ENCODE measurements at regions not wholly inside any gene's neighbourhood (a gene's known extent, or its start where the extent isn't known, plus 50 kb on each side); places are given as distances from the start of the nearest gene placed in this dataset.

GRCh38 chr7:80999100-80999499 is 80.2 kb upstream of the SEMA3C start:
- Histone ChIP-seq H3K4me1 (ENCODE audit: insufficient read depth, low read length) (no peaks in the 10 kb centered on the region), H3K4me2 (ENCODE audit: low read depth, low read length) (no peak overlapping the region), H3K79me2 (ENCODE audit: insufficient read depth, low read length) (no peaks in the 10 kb centered on the region), H3K27me3 (ENCODE audit: control insufficient read depth in 1 of 2, insufficient read depth in 2 of 2, low read length in 2 of 2) (no peaks in the 10 kb centered on the region), H3K27ac (ENCODE audit: extremely low read length, insufficient read depth, low read length) (no peak overlapping the region), H2AFZ (ENCODE audit: low read length) (no peak overlapping the region), H3K9me3 (ENCODE audit: low read length) (no peaks in the 10 kb centered on the region), H3K36me3 (replicated peaks in 1 of 2; ENCODE audit: control insufficient read depth in 1 of 2, insufficient read depth in 2 of 2, low read length in 2 of 2) (no peaks in the 10 kb centered on the region), H3K9ac (ENCODE audit: insufficient read depth, low read depth, low read length) (no peak overlapping the region), H3K4me3 (replicated peaks in 1 of 3; ENCODE audit: insufficient read depth in 1 of 3, low read depth in 2 of 3, low read length in 3 of 3) (no peak overlapping the region), H4K20me1 (ENCODE audit: insufficient read depth, low read length) (no peaks in the 10 kb centered on the region)
- DNase-seq (ENCODE audit: low spot score) (no peak), ATAC-seq (no peak), FAIRE-seq (no peak)
- TF ChIP-seq ZNF335 (CRISPR knock-in tag; IDR thresholded peaks at IDR 0.05) (no peak), FOXA1 (IDR thresholded peaks at IDR 0.05) (no peak), FOXA1 (CRISPR knock-in tag; IDR thresholded peaks at IDR 0.05) (no peak), ZMAT5 (CRISPR knock-in tag; IDR thresholded peaks at IDR 0.05; ENCODE audit: borderline replicate concordance, low read depth) (no peak), ZNF251 (CRISPR knock-in tag; IDR thresholded peaks at IDR 0.05) (no peak), EEA1 (CRISPR knock-in tag; IDR thresholded peaks at IDR 0.05; ENCODE audit: borderline replicate concordance) (no peak), HIVEP1 (CRISPR knock-in tag; IDR thresholded peaks at IDR 0.05) (no peak), XRCC5 (optimal IDR thresholded peaks at IDR 0.05; ENCODE audit: low read length) (no peak)
- POLR2A ChIA-PET, result no interaction called here
- no TSS peak for BruUV-seq (replicated peaks)
- WGBS (ENCODE audit: low lambda C conversion rate), result 10% methylated on average over 2 of the region's 3 CpGs
- CTCF ChIA-PET (ENCODE audit: low intra/inter-chr PET ratio, low total read pairs), result no interaction called here
- in situ Hi-C loops (cut with HindIII; ENCODE audit: extremely low pct_ligation_motif_present, low pct_unique_long_range_greater_than_20kb) (no loop called here), intact Hi-C loops (cut with micrococcal nuclease; ENCODE audit: unreplicated experiment) (no loop called here)

GRCh38 chr7:80997841-80998240 is 79.0 kb upstream of the SEMA3C start:
- H3K9ac ChIP-seq (ENCODE audit: insufficient read depth, low read depth, low read length), result no peak overlapping the region
- H3K79me2 ChIP-seq (ENCODE audit: insufficient read depth, low read length), result no peaks in the 10 kb centered on the region
- H4K20me1 ChIP-seq (ENCODE audit: insufficient read depth, low read length), result no peaks in the 10 kb centered on the region
- H3K4me3 ChIP-seq (replicated peaks in 1 of 3; ENCODE audit: insufficient read depth in 1 of 3, low read depth in 2 of 3, low read length in 3 of 3), result no peak overlapping the region
- in situ Hi-C loops (cut with HindIII; ENCODE audit: extremely low pct_ligation_motif_present, low pct_unique_long_range_greater_than_20kb), result no loop called here
- no peaks in the 10 kb centered on the region for H3K4me1 ChIP-seq (ENCODE audit: insufficient read depth, low read length)
- no peak overlapping the region for H2AFZ ChIP-seq (ENCODE audit: low read length)
- ATAC-seq, result no peak
- WGBS (ENCODE audit: low lambda C conversion rate), result 45% methylated on average over 7 of the region's 7 CpGs
- no peak for FAIRE-seq
- ChIA-PET POLR2A (no interaction called here), CTCF (ENCODE audit: low intra/inter-chr PET ratio, low total read pairs) (no interaction called here)
- no peak overlapping the region for H3K27ac ChIP-seq (ENCODE audit: extremely low read length, insufficient read depth, low read length)
- no TSS peak for BruUV-seq (replicated peaks)
- TF ChIP-seq CCAR2 (optimal IDR thresholded peaks at IDR 0.05; ENCODE audit: low read depth, low read length) (no peak), ARID2 (CRISPR knock-in tag; IDR thresholded peaks at IDR 0.05; ENCODE audit: borderline replicate concordance) (no peak), MED1 (CRISPR knock-in tag; IDR thresholded peaks at IDR 0.05) (no peak), ZNF430 (CRISPR knock-in tag; IDR thresholded peaks at IDR 0.05) (no peak), ATF6 (CRISPR knock-in tag; conservative IDR thresholded peaks at IDR 0.05) (no peak), RBM39 (IDR thresholded peaks at IDR 0.05; ENCODE audit: low read depth, low read length, poor library complexity, severe bottlenecking) (no peak), SOX6 (IDR thresholded peaks at IDR 0.05) (no peak), SOX6 (CRISPR knock-in tag; IDR thresholded peaks at IDR 0.05) (no peak), HHEX (CRISPR knock-in tag; IDR thresholded peaks at IDR 0.05) (no peak), ZKSCAN8 (CRISPR knock-in tag; IDR thresholded peaks at IDR 0.05; ENCODE audit: borderline replicate concordance) (no peak), ZMAT3 (CRISPR knock-in tag; conservative IDR thresholded peaks at IDR 0.05) (no peak), HNRNPH1 (optimal IDR thresholded peaks at IDR 0.05; ENCODE audit: low read depth, low read length) (no peak), ZNF816 (CRISPR knock-in tag; IDR thresholded peaks at IDR 0.05; ENCODE audit: borderline replicate concordance) (no peak)
- intact Hi-C loops (cut with micrococcal nuclease; ENCODE audit: unreplicated experiment), result no loop called here
- no peaks in the 10 kb centered on the region for H3K27me3 ChIP-seq (ENCODE audit: control insufficient read depth in 1 of 2, insufficient read depth in 2 of 2, low read length in 2 of 2)
- H3K9me3 ChIP-seq (ENCODE audit: low read length), result no peaks in the 10 kb centered on the region
- no peak for DNase-seq (ENCODE audit: low spot score)
- no peaks in the 10 kb centered on the region for H3K36me3 ChIP-seq (replicated peaks in 1 of 2; ENCODE audit: control insufficient read depth in 1 of 2, insufficient read depth in 2 of 2, low read length in 2 of 2)
- no peak overlapping the region for H3K4me2 ChIP-seq (ENCODE audit: low read depth, low read length)

All from HepG2 (cell line).